Cardiac fibroblast (primary cell): ENCODE measurements at regions not wholly inside any gene's neighbourhood (a gene's known extent, or its start where the extent isn't known, plus 50 kb on each side); places are given as distances from the start of the nearest gene placed in this dataset.
"Not testable (repeated sequence)": the region's sequence is repeated elsewhere in the genome, so short reads cannot be mapped to it uniquely, and the experiment has no call there.

Experiments
- DNase-seq, 2 donors: peaks; one replicate each; pipeline versions ENCODE4 v3.0.0 to v3.0.0-alpha.2; 2010; ENCODE audit warnings: low read depth in 2 of 2
- H3K4me3 ChIP-seq, 2 donors: replicated peaks in 1 of 2; 1 replicate in 1 of 2; 2 replicates in 1 of 2; pipeline ENCODE4 v1.5.1; 2011; ENCODE audit warnings: low read depth in 2 of 2, low read length in 2 of 2, mild to moderate bottlenecking in 2 of 2, moderate library complexity in 1 of 2
- TF ChIP-seq, protein P1 (sequence below): IDR thresholded peaks from one replicate; pipeline ENCODE4 v1.5.1; 2011; ENCODE audit warnings: low read depth, mild to moderate bottlenecking, low read length, inconsistent platforms

DNA sequence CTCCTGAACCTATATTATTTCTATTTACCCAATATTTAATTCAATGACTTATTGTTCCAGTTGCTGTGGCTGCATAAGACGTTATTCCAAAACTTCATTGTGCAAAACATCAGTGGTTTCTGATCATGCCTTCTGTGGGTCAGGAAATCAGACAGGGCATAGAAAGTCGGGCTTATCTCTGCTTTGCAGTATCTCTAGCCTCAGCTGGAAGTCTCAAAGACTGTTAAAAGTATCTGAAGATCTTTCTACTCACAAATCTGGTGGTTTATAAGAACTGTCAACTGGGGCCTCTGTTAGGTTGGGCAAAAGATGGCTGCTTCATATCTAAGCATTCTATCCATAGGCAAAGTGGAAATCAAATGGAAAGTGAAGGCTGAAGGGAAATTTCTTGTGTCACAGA lies 687.7 kb upstream of the ARRDC3 start:
- DNase-seq: no peak
- no peak overlapping the region for H3K4me3 ChIP-seq
- TF ChIP-seq, protein P1, sequence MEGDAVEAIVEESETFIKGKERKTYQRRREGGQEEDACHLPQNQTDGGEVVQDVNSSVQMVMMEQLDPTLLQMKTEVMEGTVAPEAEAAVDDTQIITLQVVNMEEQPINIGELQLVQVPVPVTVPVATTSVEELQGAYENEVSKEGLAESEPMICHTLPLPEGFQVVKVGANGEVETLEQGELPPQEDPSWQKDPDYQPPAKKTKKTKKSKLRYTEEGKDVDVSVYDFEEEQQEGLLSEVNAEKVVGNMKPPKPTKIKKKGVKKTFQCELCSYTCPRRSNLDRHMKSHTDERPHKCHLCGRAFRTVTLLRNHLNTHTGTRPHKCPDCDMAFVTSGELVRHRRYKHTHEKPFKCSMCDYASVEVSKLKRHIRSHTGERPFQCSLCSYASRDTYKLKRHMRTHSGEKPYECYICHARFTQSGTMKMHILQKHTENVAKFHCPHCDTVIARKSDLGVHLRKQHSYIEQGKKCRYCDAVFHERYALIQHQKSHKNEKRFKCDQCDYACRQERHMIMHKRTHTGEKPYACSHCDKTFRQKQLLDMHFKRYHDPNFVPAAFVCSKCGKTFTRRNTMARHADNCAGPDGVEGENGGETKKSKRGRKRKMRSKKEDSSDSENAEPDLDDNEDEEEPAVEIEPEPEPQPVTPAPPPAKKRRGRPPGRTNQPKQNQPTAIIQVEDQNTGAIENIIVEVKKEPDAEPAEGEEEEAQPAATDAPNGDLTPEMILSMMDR: no peak

GRCh38 chr5:92064993-92065392 lies 681.9 kb upstream of the ARRDC3 start:
- no peak overlapping the region for H3K4me3 ChIP-seq
- TF ChIP-seq, protein P1: no peak
- no peak for DNase-seq

DNA sequence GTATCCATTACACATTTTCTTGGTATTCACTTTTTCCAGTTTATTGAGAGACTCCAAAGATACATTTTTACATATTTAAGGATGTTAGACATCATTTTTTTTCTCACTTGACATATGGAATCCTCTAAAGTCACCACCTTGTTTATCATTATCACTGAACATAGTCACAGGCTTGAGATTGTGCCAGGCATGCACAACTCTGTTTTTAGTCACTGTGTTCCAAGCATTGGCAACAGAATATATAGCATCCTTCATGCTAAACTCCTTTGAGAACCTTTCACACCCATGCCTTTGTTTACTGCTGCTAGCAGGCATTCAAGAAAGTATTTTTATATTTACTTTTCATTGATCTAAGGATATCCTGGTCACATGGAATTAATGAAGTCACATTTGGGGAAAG lies 668.6 kb upstream of the ARRDC3 start:
- TF ChIP-seq, protein P1: no peak
- no peak overlapping the region for H3K4me3 ChIP-seq
- DNase-seq: no peak

- no peak for DNase-seq
- TF ChIP-seq, protein P1: no peak
- H3K4me3 ChIP-seq: no peak overlapping the region
Measured at GRCh38 chr5:92050970-92051369, 667.9 kb upstream of the ARRDC3 start.

DNA sequence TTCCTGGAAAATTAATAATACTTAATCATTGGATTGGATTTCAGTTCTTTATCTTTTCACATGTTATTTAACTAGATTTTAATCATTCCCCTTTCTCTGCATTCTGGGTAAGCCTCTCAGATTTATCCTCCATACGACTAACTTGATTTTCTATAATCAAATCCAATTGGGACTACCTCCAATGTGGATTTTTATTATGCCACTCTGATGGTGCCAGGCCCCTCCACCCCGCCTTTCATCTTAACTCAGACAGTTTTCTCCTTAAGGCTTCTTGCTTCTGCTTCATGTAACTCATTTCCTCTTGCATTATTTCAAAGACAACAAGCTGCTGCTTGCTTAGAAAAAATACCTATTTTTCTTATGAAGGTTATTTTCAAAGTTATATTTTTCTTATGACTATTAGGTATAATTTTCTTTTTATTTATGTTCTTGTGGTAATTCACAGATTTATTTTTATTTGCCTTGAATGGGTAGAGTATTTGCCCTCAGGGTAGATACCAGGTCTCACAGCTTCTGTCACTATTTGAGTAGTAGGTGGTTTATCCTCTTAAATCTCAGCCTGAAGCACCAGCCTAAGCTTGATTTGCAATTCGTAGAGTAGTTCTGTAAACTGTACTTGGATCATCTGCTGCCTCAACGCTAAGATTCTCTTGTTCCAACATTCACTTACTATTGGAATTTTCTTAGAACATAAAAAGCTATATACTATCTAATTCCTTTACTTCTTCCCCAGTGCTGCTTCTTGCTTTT lies 659.0 kb upstream of the ARRDC3 start:
- TF ChIP-seq, protein P1: no peak
- DNase-seq: no peak
- H3K4me3 ChIP-seq: no peak overlapping the region

DNA sequence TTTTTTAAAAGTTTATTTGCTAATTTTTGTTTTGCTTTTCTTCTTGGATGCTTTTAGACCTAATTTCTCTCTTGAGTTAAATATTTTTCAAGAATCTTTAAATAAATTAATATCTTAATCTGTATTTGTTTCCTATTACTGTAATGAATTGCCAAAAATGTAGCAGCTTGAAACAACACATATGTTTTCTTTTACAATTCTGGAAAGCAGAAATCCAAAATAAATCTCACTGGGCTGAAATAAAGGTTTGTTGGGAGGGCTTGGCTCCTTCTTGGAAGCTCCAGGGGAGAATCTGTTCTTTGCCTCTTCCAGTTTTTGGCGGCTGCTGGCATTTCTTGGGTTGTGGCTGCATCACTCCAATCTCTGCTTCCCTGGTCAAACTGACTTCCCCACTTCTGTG lies 658.1 kb upstream of the ARRDC3 start:
- H3K4me3 ChIP-seq: no peak overlapping the region
- no peak for DNase-seq
- TF ChIP-seq, protein P1: no peak

DNA sequence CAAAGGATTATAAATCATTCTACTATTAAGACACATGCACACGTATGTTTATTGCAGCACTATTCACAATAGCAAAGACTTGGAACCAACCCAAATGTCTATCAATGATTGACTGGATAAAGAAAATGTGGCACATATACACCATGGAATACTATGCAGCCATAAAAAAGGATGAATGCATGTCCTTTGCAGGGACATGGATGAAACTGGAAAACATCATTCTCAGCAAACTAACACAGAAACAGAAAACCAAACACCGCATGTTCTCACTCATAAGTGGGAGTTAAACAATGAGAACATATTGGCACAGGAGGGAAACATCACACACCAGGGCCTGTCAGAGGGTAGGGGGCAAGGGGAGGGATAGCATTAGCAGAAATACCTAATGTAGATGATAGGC lies 646.7 kb upstream of the ARRDC3 start:
- not testable (repeated sequence) for DNase-seq, H3K4me3 ChIP-seq
